ENCODE measurements at regions not wholly inside any gene's neighbourhood (a gene's known extent, or its start where the extent isn't known, plus 50 kb on each side); places are given as distances from the start of the nearest gene placed in this dataset.
"Not testable (repeated sequence)": the region's sequence is repeated elsewhere in the genome, so short reads cannot be mapped to it uniquely, and the experiment has no call there.

DNA sequence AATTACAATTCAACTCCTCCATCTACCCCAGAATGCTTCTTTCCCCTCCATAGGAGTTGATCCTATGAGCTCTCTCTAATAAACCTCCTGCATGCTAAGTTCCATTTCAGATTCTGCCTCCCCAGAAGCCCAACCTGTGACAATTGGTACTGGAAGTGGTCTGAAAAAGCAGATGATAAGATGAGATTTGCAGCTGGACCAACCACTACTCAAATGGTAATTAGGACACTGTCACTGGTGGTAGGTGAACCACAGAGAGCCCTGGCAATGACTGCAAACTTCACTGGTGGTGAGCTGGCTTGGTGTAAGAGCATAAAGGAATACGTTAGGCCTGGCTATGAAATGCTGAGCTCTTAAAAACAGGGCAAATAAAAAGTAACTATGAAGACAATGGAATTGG, 112.6 kb downstream of the ESM1 start:
- Histone ChIP-seq H3K9me3 (no peaks in the 10 kb centered on the region), H3K4me1 (no peaks in the 10 kb centered on the region), H3K27ac (no peak overlapping the region), H3K4me3 (no peak overlapping the region), H3K36me3 (no peaks in the 10 kb centered on the region), H3K27me3 (peaks cover 7% of the 10 kb centered on the region)
- 100% methylated on average over 1 of the region's 1 CpG for WGBS, 2 donors (ENCODE audit: low coverage in 1 of 2)
- no peak for ATAC-seq
- TF ChIP-seq, protein P1, sequence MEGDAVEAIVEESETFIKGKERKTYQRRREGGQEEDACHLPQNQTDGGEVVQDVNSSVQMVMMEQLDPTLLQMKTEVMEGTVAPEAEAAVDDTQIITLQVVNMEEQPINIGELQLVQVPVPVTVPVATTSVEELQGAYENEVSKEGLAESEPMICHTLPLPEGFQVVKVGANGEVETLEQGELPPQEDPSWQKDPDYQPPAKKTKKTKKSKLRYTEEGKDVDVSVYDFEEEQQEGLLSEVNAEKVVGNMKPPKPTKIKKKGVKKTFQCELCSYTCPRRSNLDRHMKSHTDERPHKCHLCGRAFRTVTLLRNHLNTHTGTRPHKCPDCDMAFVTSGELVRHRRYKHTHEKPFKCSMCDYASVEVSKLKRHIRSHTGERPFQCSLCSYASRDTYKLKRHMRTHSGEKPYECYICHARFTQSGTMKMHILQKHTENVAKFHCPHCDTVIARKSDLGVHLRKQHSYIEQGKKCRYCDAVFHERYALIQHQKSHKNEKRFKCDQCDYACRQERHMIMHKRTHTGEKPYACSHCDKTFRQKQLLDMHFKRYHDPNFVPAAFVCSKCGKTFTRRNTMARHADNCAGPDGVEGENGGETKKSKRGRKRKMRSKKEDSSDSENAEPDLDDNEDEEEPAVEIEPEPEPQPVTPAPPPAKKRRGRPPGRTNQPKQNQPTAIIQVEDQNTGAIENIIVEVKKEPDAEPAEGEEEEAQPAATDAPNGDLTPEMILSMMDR (IDR thresholded peaks at IDR 0.05), result no peak

DNA sequence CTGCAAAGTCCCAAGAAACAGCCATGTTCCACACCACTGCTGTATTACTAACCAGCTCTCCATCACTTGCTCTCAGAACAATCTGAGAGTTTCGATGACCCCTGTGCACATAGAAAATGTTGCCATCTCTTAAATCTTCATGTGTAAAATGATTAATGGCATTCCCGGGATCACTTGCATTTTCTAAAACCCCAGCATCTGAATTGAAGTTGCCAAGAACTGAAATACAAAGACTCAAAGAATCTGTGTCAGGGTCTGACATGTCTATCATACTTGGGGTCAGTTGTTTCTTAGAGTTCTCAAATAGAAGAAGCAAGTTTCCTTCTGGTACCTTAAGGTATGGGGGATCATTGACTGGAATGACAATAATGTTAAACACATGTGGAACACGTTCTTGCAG, 115.1 kb downstream of the ESM1 start:
- H3K4me1 ChIP-seq, result no peaks in the 10 kb centered on the region
- no peaks in the 10 kb centered on the region for H3K9me3 ChIP-seq
- H3K27me3 ChIP-seq, result no peaks in the 10 kb centered on the region
- H3K4me3 ChIP-seq, result no peak overlapping the region
- no peaks in the 10 kb centered on the region for H3K36me3 ChIP-seq
- TF ChIP-seq POLR2AphosphoS5 (IDR thresholded peaks at IDR 0.05) (no peak), POLR2A (IDR thresholded peaks at IDR 0.05) (no peak), EP300 (IDR thresholded peaks at IDR 0.05) (no peak)
- TF ChIP-seq, protein P1 (IDR thresholded peaks at IDR 0.05), result no peak
- ATAC-seq, result no peak
- no peak overlapping the region for H3K27ac ChIP-seq
- 56 to 77% methylated on average over 3 of the region's 3 CpGs for WGBS, 2 donors (ENCODE audit: low coverage in 1 of 2)

DNA sequence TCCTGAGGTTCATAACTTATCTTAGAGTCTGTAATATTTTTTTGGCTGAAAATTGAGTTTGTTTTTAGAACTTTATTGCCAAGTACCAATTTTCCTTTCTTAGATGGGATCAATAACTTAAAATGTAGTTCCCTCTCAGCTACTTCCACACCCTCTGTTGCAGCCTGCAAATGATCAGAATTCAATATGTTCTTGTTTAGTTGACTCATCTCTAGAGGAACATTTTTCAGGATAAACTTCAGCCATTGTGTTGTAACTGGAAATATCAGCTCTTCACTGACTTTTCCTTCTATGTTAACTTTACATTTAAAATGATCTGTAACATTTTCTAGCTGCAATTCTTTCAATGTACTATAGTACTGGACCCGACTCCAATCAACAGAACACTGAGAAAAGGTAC, 115.7 kb downstream of the ESM1 start:
- no peaks in the 10 kb centered on the region for H3K36me3 ChIP-seq
- H3K27me3 ChIP-seq, result no peaks in the 10 kb centered on the region
- H3K4me1 ChIP-seq, result no peaks in the 10 kb centered on the region
- no peak for ATAC-seq
- H3K9me3 ChIP-seq, result no peaks in the 10 kb centered on the region
- no peak for TF ChIP-seq POLR2AphosphoS5 (IDR thresholded peaks at IDR 0.05)
- TF ChIP-seq POLR2A (IDR thresholded peaks at IDR 0.05), result no peak
- TF ChIP-seq EP300 (IDR thresholded peaks at IDR 0.05), result no peak
- 70% methylated on average over 1 of the region's 1 CpG; no CpG with 5 or more reads in 1 of the 2 donors for WGBS, 2 donors (ENCODE audit: low coverage in 1 of 2)
- H3K4me3 ChIP-seq, result no peak overlapping the region
- H3K27ac ChIP-seq, result no peak overlapping the region

DNA sequence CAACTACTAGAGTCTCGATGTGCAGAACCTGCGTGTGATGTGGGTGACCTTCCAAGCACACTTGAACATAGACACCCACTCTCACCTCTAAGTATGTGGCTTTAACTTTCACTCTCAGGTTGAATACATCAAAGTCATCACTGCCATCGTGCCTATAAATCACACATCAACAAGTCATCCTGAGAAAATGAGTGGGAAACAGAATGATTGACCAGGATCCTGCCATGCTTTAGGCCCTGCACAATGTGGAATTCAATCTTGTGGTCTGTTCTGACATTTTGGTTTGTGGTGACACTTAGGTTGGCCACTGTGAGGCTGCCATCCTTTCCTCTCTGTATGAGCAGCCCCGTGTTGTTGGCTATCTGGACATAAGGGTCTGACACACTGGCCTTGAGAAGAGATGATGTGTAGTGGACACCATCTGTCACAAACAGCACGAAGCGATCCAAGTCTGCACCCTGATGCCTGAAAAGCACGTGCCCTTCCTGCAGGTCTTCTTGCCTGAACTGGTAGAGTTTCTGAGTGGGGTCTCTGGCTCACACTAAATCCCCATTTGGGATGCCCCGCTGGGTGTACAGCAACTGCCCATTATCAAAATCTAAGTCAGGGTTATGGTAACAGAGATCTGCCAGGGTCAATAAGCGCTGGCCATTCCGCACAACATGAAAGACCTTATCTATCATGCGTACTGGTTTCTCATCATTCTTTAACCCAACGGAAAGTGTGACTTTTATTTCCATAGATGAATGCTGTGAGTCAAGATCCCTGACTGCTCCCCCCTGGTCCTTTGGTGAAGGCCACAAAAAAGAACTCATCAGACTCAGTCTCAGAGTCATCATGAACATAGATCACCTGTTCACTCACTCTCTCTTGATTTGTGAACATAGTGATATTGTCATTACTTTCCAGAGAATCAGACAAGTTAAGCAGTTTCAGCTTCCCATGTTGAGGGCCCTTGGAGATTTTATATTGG, 116.6 kb downstream of the ESM1 start:
- Histone ChIP-seq H3K27me3 (no peaks in the 10 kb centered on the region), H3K36me3 (no peaks in the 10 kb centered on the region), H3K4me3 (no peak overlapping the region), H3K9me3 (no peaks in the 10 kb centered on the region), H3K27ac (no peak overlapping the region), H3K4me1 (no peaks in the 10 kb centered on the region)
- no peak for ATAC-seq
- TF ChIP-seq POLR2A (IDR thresholded peaks at IDR 0.05), result no peak
- no peak for TF ChIP-seq POLR2AphosphoS5 (IDR thresholded peaks at IDR 0.05)
- TF ChIP-seq, protein P1 (IDR thresholded peaks at IDR 0.05), result no peak
- no peak for TF ChIP-seq EP300 (IDR thresholded peaks at IDR 0.05)
- 82 to 92% methylated on average over 6 to 11 of the region's 12 CpGs for WGBS, 2 donors (ENCODE audit: low coverage in 1 of 2)

DNA sequence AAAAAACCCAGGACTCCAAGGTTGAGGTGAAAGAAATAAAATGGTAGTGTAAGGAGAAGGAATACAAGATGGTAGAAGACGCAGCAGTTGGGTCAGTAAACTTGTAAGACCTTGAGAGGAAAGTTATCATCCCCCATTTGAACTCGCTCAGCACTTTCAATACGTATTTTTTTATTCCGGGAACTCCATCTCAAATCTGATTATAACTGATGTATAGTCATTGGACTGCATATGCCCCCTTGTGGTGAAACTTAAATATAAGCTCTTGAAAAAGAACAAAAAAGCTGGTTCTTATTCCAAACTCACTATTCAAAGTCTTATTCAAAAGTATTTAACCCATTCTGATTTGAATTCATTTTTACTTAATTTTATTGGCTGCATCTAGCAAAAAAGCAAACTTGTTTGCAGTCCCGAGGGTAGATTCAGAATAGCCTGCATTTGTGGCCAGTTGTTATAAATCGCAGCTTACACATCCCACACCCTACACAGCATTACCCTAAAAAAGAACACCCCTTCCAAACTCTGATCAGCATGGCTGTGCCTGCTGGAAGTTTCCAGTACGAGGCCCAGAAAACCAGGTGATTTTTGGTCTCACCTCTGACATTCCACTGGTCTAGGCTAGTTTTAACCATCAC, 118.0 kb downstream of the ESM1 start:
- H3K4me3 ChIP-seq, result peak overlapping the region in 1 of 2 donors; percentile 7
- no peak for TF ChIP-seq POLR2AphosphoS5 (IDR thresholded peaks at IDR 0.05)
- TF ChIP-seq, protein P1 (IDR thresholded peaks at IDR 0.05), result peak; percentile 62 to 75 (median 64)
- no peaks in the 10 kb centered on the region for H3K36me3 ChIP-seq
- H3K27ac ChIP-seq, result no peak overlapping the region
- H3K9me3 ChIP-seq, result no peaks in the 10 kb centered on the region
- H3K27me3 ChIP-seq, result no peaks in the 10 kb centered on the region
- H3K4me1 ChIP-seq, result no peaks in the 10 kb centered on the region
- ATAC-seq, result peak; percentile 55
- 16 to 24% methylated on average over 7 of the region's 7 CpGs for WGBS, 2 donors (ENCODE audit: low coverage in 1 of 2)

DNA sequence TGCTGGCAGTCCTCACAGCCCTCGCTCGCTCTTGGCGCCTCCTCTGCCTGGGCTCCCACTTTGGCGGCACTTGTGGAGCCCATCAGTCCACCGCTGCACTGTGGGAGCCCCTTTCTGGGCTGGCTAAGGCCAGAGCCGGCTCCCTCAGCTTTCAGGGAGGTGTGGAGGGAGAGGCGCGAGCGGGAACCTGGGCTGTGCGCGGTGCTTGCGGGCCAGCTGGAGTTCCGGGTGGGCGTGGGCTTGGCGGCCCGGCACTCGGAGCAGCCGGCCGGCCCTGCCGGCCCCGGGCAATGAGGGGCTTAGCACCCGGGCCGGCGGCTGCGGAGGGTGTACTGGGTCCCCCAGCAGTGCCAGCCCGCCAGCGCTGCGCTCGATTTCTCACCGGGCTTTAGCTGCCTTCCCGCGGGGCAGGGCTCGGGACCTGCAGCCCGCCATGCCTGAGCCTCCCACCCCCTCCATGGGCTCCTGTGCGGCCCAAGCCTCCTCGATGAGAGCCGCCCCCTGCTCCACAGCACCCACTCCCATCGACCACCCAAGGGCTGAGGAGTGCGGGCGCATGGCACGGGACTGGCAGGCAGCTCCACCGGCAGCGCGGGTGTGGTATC, 120.4 kb downstream of the ESM1 start:
- not testable (repeated sequence) for H3K27me3 ChIP-seq, H3K27ac ChIP-seq, H3K4me3 ChIP-seq, H3K36me3 ChIP-seq, H3K9me3 ChIP-seq, ATAC-seq
- H3K4me1 ChIP-seq, result peaks cover 0 to 13% (median 6%) of the 10 kb centered on the region in 3 donors
- 100% methylated on average over 1 of the region's 44 CpGs; no CpG with 5 or more reads in 1 of the 2 donors for WGBS, 2 donors (ENCODE audit: low coverage in 1 of 2)
